H1 (cell line): ENCODE measurements at regions not wholly inside any gene's neighbourhood (a gene's known extent, or its start where the extent isn't known, plus 50 kb on each side); places are given as distances from the start of the nearest gene placed in this dataset.

Experiments used
- CTCF ChIP-seq, 3 experiments: IDR thresholded peaks; 1 replicate in 2 of 3; 2 replicates in 1 of 3; pipeline versions ENCODE4 v1.5.1 to v1.6.1; 2011; ENCODE audit warnings: low read length in 3 of 3, mild to moderate bottlenecking in 3 of 3, inconsistent platforms in 2 of 3, low read depth in 1 of 3, moderate library complexity in 1 of 3; ENCODE audit not compliant: insufficient read depth in 1 of 3; ENCODE audit errors: control extremely low read depth in 1 of 3
- POLR2AphosphoS5 ChIP-seq: IDR thresholded peaks from 2 replicates; pipeline ENCODE4 v1.6.1; 2011; ENCODE audit warnings: low read depth, low read length
- RNF2 ChIP-seq: fragments of 200-900, 300-1000 bp; sonication (generic); IDR thresholded peaks from 2 replicates; pipeline ENCODE4 v1.7.1; 2016; ENCODE audit warnings: borderline replicate concordance, low read depth, mild to moderate bottlenecking, antibody characterized with exemption, low read length; ENCODE audit not compliant: poor library complexity, severe bottlenecking; ENCODE audit errors: missing control alignments
- SIN3A ChIP-seq, 2 experiments: IDR thresholded peaks in 1 of 2; conservative IDR thresholded peaks in 1 of 2; 2 replicates each; pipeline ENCODE4 v1.6.1; 2011 to 2012; ENCODE audit warnings: low read length in 2 of 2, improper control_type of control experiment in 1 of 2, low read depth in 1 of 2, mild to moderate bottlenecking in 1 of 2
- TAF1 ChIP-seq: IDR thresholded peaks from 2 replicates; pipeline ENCODE4 v1.6.1; 2011; ENCODE audit warnings: mild to moderate bottlenecking, low read depth, low read length

GRCh38 chr3:145959457-145960088 lies 201.4 kb downstream of the PLOD2 start (continued):
- no peak for TF ChIP-seq CTCF (IDR thresholded peaks at IDR 0.05; ENCODE audit: control extremely low read depth in 1 of 3, insufficient read depth in 1 of 3, low read depth in 1 of 3, low read length in 3 of 3)
- no peak for TF ChIP-seq TAF1
- TF ChIP-seq RNF2, result no peak
- no peak for TF ChIP-seq POLR2AphosphoS5
- TF ChIP-seq SIN3A (conservative IDR thresholded peaks at IDR 0.05 in 1 of 2, IDR thresholded peaks at IDR 0.05 in 1 of 2; ENCODE audit: low read depth in 1 of 2, low read length in 2 of 2), result no peak
- TF ChIP-seq, all 59 proteins: peak for 0
